AG09319 (cell line): ENCODE measurements at regions not wholly inside any gene's neighbourhood (a gene's known extent, or its start where the extent isn't known, plus 50 kb on each side); places are given as distances from the start of the nearest gene placed in this dataset.
A peak's percentile ranks its signal among the peaks of the same experiment; 100 is the strongest.
"Not testable (repeated sequence)": the region's sequence is repeated elsewhere in the genome, so short reads cannot be mapped to it uniquely, and the experiment has no call there.

Experiments
- DNase-seq: peaks from one replicate; pipeline ENCODE4 v3.0.0-alpha.2; 2010; ENCODE audit warnings: low read depth; ENCODE audit errors: extremely low read depth
- CTCF ChIP-seq: IDR thresholded peaks from 2 replicates; pipeline ENCODE4 v1.5.1; 2011; ENCODE audit warnings: low read depth, mild to moderate bottlenecking, inconsistent platforms, low read length, moderate library complexity

DNA sequence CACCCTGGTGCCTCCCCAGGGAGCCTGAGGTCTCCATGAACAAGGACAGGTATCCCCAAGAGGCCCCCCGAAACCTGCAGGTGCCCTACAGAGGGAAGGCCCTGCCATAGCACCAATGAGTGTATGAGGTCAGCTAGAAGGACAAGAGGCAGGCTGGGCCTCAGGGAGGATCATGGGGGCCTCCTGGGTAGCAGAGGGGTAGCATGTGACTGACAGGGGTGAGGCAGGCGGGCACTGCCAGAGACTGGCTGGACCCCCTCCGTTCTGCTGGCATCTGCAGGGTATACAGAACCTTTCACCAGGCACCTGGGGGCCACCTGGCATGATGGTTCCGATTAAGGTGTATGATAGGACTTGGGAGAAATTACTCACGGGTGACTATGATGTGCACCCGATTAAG lies 79.2 kb upstream of the KCTD7 start:
- DNase-seq, result no peak
- no peak for TF ChIP-seq CTCF

- TF ChIP-seq CTCF, result no peak
- DNase-seq, result no peak
These were observed 75.7 kb upstream of the KCTD7 start for GRCh38 chr7:66553001-66553400.

DNA sequence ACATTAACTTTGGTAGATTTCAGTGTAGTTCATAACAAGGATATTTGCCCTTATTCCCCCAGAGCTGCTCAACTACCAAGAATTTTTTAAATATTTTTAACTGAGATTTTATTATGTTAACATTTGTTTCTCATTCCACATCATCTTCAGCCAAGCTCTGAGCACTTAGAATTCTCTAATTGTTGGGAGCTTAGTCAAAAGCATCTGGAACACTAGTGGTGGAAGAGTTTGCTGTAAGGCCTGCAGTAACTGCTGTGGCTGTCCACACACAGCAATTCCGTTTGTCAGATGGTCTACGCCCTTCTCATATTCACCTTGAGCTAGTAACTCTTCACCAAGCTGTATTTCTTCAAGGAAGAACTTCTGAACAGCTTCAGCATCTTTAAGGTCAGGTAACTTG lies 75.0 kb upstream of the KCTD7 start:
- DNase-seq, result peak; percentile 48

GRCh38 chr7:66554291-66554690 lies 74.4 kb upstream of the KCTD7 start:
- DNase-seq, result not testable (repeated sequence)

DNA sequence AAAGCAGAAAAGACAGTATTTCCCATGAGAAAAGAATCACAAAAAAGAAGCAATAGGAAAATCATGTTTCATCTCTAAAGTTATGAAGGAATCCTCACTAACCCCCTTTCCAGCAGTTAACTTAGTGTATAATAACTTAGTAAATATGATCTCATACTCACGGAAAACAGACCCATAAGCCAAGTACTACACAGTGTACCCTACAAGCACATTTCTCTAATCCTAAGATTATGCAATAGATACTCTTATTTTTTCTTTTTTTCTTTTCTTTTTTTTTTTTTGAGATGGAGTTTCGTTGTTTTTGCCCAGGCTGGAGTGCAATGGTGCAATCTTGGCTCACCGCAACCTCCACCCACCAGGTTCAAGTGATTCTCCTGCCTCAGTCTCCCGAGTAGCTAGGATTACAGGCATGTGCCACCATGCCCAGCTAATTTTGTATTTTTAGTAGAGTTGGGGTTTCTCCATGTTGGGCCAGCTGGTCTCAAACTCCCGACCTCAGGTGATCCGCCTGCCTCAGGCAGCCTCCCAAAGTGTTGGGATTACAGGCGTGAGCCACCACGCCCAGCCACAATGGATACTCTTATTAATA lies 73.7 kb upstream of the KCTD7 start:
- not testable (repeated sequence) for DNase-seq

GRCh38 chr7:66556177-66556548 lies 72.5 kb upstream of the KCTD7 start:
- DNase-seq, result no peak
- TF ChIP-seq CTCF, result no peak

GRCh38 chr7:66556549-66557213 lies 72.0 kb upstream of the KCTD7 start:
- DNase-seq, result no peak
- no peak for TF ChIP-seq CTCF

DNA sequence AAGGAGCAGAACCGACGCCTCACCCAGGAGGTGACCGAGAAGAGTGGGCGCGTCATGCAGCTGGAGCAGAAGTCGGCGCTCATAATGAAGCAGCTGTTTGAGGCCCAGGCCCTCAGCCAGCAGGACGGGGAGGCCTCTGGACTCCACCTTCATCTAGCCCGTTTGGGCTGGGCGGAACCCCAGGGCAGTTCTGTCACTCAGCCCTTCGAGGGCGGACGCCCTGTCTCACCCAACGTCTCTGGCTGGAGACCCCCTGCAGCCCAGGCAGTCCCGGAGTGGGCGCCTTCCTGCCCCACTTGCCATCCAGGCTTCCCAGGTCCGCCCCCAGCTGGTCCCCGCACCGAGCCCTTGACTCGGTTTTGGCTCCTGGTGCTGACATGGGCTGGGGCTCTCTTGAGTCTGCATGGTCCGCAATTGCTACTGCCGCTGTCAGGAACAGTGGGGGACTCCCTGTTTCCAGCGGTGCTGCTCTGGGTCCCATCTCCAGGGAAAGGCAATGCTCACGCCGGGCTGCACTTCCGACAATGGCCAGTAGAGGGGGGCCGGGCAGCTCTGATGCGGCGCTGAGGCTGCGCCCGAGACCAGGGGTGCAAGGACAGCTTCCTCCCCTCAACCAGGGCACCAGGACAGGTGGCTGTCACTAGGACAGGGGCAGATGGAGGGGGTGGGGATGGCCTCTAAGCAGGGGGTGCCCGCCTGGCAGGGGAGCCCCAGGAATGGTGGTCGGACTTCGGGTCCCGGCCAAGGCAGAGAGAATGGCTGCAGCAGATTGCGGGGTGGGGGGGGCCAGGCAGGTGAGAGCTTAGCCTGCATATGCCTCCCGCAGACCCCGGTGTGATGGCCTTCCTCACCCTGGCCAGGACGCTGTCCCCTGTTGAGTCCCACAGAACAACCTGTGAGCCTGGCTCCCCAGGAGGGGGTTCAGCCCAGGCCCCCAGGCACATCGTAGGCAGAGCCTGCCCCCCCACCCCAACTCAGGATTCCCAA lies 71.2 kb upstream of the KCTD7 start:
- TF ChIP-seq CTCF, result peak; percentile 96
- no peak for DNase-seq

DNA sequence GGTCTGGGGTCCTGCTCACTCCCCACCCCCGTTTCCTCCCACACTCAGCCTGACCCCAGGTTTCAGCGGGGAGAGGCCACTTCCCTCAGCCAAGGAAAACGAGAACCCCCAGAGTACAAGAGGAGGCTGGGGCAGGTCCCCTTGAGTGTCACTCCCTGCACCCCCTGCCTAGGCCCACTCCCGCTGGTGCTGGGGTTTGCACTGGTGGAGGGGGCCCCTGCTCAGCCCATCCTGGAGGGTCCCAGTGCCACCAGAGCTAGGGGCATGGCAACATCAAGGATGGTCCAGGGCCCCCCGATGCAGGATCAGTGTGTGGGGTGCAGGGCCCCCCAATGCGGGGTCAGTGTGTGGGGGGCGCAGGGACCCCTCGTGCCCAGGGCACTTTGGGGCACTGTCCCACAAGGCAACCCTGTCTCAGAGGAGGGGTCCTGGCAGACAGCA lies 70.5 kb upstream of the KCTD7 start:
- no peak for DNase-seq
- no peak for TF ChIP-seq CTCF
